Activated CD4-positive, alpha-beta T cell treated with anti-CD3 and anti-CD28 coated beads, Interleukin-2, amount 10 ng/mL, durations not matched to agents 24 days and 14 days (primary cell): ENCODE measurements at regions not wholly inside any gene's neighbourhood (a gene's known extent, or its start where the extent isn't known, plus 50 kb on each side); places are given as distances from the start of the nearest gene placed in this dataset.

Experiments used
- DNase-seq: peaks from one replicate; pipeline ENCODE4 v3.0.0; 2022
- H3K27ac Mint-ChIP-seq: one replicate; pipeline ENCODE4 v1.8.0; 2022; ENCODE audit warnings: mild to moderate bottlenecking, mixed read lengths
- H3K27me3 Mint-ChIP-seq: one replicate; pipeline ENCODE4 v1.8.0; 2022; ENCODE audit warnings: mixed read lengths
- H3K36me3 Mint-ChIP-seq: one replicate; pipeline ENCODE4 v1.8.0; 2022; ENCODE audit warnings: low read depth, mild to moderate bottlenecking, mixed read lengths
- H3K4me1 Mint-ChIP-seq: one replicate; pipeline ENCODE4 v1.8.0; 2021; ENCODE audit warnings: mixed read lengths
- H3K4me3 Mint-ChIP-seq: one replicate; pipeline ENCODE4 v1.8.0; 2022; ENCODE audit warnings: mild to moderate bottlenecking, moderate library complexity, mixed read lengths
- H3K9me3 Mint-ChIP-seq: one replicate; pipeline ENCODE4 v1.8.0; 2021; ENCODE audit warnings: mixed read lengths
- intact Hi-C: fragments of 100-400 bp; cut with micrococcal nuclease; formaldehyde crosslinking; loops from one replicate; pipeline ENCODE4 v1.15.1; 2023

DNA sequence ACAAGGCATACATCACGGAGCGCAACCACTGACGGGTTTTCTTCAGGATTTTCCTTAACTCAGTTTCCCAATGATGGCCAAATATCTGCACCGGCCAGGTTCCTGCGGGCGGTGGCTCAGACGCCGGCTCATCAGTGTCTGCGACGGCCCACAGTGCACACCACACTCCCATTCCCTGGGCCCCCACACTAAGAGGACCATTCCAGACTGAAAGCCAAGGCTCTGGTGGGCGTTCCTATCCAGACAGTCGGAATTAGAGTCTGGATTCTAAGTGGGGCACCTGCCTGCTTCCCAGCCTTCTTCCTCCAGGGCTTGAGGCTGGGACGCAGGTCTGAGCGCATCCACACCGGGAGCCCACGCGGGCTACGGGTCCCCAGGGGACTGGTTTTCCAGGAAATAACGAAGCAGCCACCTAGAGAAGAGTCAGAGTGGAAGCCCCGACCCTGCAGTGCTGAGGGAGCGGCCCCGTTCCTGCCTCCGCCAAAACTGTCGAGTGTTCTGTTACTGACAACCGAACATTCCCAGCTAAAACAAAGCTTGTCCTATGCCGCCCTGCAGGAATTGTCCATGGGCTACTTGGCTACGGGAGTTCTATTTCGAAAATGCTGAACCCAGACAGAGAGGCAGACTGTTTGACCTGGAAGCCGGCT is 75.3 kb downstream of the TMEM18 start:
- H3K4me3 Mint-ChIP-seq: no peak overlapping the region
- intact Hi-C loops: no loop called here
- H3K4me1 Mint-ChIP-seq: no peaks in the 10 kb centered on the region
- H3K27ac Mint-ChIP-seq: no peak overlapping the region
- H3K9me3 Mint-ChIP-seq: no peaks in the 10 kb centered on the region
- H3K27me3 Mint-ChIP-seq: no peaks in the 10 kb centered on the region
- H3K36me3 Mint-ChIP-seq: no peaks in the 10 kb centered on the region
- DNase-seq: no peak

DNA sequence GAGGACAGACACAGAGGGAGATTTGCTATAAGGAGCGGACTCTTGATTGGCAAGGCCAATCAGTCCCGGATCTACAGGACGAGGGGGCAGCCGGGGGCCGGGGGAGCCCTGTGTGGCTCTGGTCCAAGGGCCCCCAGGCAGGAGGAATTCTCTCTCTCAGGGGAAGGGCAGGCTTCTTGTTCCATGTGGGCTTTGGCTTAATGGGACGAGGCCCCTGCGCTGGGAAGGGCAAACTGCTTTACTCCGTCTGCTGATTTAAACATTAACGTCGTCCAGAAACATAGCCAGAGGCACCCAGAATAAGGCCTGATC is 75.9 kb downstream of the TMEM18 start:
- H3K4me3 Mint-ChIP-seq: no peak overlapping the region
- DNase-seq: no peak
- no peaks in the 10 kb centered on the region for H3K4me1 Mint-ChIP-seq
- H3K36me3 Mint-ChIP-seq: no peaks in the 10 kb centered on the region
- H3K9me3 Mint-ChIP-seq: no peaks in the 10 kb centered on the region
- intact Hi-C loops: no loop called here
- H3K27ac Mint-ChIP-seq: no peak overlapping the region
- no peaks in the 10 kb centered on the region for H3K27me3 Mint-ChIP-seq

DNA sequence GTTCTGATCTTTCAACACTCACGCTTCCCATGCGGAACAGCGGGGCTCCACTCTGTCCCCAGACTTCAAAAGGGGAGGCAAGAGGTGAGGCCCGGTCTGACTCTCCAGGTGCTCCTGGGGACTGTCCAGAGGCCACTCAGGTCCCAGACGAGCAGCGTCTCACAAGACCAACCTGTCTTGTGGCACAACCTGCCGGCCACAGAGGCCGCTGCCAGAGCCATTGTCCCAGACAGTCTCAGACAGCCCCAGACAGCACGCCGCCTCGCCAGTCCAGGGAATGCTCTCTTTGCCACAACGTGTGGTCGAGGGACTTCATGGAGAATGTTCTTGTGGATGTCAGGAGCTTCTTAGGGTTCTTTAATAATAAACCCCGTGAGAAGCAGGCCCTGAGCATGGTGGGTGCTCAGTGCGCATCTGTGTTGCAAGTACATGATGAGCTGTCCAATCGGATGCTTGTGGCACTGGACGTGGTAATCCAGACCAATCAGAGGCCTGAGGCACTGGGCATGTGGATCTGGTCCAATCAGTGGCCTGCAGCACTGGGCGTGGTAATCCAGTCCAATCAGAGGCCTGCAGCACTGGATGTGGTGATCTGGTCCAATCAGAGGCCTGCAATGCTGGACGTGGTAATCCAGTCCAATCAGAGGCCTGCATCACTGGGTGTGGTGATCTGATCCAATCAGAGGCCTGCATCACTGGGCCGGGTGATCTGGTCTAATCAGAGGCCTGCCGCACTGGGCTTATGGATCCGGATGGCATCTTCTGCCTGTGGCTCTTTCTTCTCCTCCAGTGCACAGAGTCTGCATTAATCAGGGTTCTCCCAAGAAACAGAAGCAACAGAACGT is 76.4 kb downstream of the TMEM18 start:
- DNase-seq: no peak
- no peaks in the 10 kb centered on the region for H3K27me3 Mint-ChIP-seq
- H3K36me3 Mint-ChIP-seq: no peaks in the 10 kb centered on the region
- no peaks in the 10 kb centered on the region for H3K4me1 Mint-ChIP-seq
- H3K9me3 Mint-ChIP-seq: no peaks in the 10 kb centered on the region
- H3K4me3 Mint-ChIP-seq: no peak overlapping the region
- H3K27ac Mint-ChIP-seq: no peak overlapping the region
- intact Hi-C loops: no loop called here

DNA sequence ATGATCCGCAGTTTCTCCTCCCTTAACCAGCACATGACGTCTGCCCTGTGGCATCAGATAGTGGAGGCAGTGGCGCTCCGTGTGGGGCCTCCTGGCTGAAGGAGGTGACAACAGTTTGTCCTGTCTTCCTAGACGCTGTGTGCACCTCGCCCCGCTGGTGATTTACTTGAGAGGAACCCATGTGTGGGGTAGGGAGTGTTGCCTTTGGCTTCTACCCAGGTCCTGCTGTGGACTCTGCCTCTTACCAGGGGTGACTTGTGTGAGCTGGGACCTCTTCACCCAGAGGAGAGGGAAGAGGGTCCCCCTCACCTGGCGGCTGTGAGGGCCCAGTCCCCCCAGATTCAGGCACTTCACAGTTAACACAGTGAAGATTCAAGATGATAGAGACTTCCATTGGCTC is 77.6 kb downstream of the TMEM18 start:
- intact Hi-C loops: no loop called here
- H3K27me3 Mint-ChIP-seq: no peaks in the 10 kb centered on the region
- H3K4me1 Mint-ChIP-seq: no peaks in the 10 kb centered on the region
- H3K27ac Mint-ChIP-seq: no peak overlapping the region
- no peak overlapping the region for H3K4me3 Mint-ChIP-seq
- H3K36me3 Mint-ChIP-seq: no peaks in the 10 kb centered on the region
- H3K9me3 Mint-ChIP-seq: no peaks in the 10 kb centered on the region
- DNase-seq: no peak

DNA sequence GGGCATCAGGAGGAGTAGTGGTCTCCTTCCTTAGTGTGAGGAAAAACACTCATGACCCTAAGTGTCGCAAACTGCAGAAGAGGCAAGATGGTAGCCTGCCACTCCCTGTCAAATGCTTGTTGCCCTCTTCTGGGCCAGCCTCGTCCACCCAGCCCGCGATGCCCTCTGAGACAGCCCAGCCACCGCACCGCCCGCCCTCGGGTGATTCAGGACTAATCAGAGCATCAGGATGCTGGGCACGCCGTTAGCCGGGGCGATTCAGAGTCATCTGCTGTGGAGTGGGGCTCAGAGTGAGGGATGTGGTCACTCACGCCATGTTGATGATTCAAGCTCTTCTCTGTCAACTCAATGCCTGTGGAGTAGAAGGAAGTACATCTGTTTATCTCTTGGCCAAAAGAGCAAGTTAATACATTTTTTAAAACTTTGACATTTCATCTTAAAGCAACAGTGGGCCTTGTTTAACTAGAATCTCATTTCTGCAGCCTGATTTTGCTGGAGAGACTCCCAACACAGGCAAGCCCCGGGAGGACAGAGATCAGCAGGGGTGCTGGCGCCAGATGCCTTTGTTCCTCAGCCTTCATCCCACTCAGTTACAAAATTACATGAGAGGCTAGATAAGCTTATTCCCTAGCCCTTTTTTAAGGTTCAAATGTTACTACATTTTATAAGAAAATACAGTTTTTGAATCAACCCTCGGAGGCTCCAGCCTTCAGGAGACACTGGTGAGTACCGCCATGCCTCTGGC is 79.0 kb downstream of the TMEM18 start:
- Mint-ChIP-seq H3K27ac (no peak overlapping the region), H3K9me3 (no peaks in the 10 kb centered on the region), H3K36me3 (no peaks in the 10 kb centered on the region), H3K27me3 (no peaks in the 10 kb centered on the region), H3K4me1 (no peaks in the 10 kb centered on the region), H3K4me3 (no peak overlapping the region)
- intact Hi-C loops: no loop called here
- DNase-seq: no peak

DNA sequence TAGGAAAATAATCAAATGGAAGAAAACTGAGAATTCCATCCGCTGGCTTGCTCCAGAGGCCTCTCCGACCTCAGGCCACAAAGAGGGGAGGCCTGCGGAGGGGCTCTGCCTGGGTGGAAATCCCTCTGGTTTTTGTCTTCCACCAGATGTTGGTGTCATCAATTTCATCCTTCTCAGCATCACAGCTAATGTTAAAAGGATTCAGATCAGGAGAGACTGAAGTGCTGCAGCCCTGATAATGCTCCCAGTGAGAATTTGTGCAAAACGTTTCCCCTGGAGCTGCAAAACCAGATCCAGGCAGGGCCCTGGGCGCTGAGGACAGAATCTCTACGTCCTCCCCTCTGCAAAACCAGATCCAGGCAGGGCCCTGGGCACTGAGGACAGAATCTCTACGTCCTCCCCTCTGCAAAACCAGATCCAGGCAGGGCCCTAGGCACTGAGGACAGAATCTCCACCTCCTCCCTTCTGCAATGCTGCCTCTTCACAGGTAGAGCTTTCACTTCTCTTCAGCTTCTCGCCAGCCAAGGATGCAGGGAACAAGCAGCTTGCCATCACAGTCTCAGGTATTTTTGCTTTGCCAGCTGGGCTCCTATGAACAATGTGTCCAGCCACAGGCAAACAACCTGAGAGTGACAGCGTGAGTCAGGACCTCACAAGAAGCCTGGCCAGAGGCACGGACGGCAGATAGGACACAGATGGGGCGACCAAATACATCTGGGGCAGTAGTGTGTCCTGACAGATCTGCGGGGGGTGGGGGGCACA is 81.2 kb downstream of the TMEM18 start:
- H3K36me3 Mint-ChIP-seq: no peaks in the 10 kb centered on the region
- H3K9me3 Mint-ChIP-seq: no peaks in the 10 kb centered on the region
- no peaks in the 10 kb centered on the region for H3K4me1 Mint-ChIP-seq
- peaks cover 6% of the 10 kb centered on the region for H3K27me3 Mint-ChIP-seq
- H3K27ac Mint-ChIP-seq: no peak overlapping the region
- H3K4me3 Mint-ChIP-seq: no peak overlapping the region
- intact Hi-C loops: no loop called here
- DNase-seq: no peak

DNA sequence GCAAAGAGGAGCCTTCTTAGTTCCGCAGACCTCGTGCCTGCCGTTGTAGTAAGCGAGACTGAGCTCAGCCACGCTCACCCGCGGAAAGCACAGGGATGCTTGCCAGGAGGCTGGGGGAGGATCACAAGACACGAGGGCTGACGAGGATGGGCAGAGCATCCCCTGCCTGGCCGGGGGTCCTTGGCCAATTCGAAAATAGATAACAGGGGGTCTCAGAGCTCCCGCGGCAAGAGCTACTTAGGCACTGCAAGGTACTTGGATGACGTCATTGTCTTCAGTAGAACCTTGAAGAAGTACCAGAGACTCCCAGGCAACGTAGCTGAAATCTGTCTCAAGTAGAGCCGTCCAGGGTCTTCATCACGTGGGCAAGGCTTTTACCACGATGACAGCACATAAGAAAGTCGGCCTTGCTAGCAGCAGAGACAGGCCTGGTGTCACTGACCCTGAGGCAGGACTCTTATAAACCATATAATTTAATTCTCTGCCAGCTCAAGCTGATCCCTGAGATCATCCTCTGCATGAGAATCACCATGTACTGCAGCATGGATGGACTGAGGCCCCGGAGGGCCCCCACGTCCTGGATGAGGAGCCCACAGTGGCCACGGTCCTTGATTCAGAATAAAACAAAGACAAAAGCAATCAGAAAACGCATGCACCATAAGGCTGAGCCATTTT is 81.9 kb downstream of the TMEM18 start:
- intact Hi-C loops: no loop called here
- peaks cover 8% of the 10 kb centered on the region for H3K27me3 Mint-ChIP-seq
- H3K4me3 Mint-ChIP-seq: no peak overlapping the region
- H3K9me3 Mint-ChIP-seq: no peaks in the 10 kb centered on the region
- H3K36me3 Mint-ChIP-seq: no peaks in the 10 kb centered on the region
- no peaks in the 10 kb centered on the region for H3K4me1 Mint-ChIP-seq
- no peak overlapping the region for H3K27ac Mint-ChIP-seq
- no peak for DNase-seq

DNA sequence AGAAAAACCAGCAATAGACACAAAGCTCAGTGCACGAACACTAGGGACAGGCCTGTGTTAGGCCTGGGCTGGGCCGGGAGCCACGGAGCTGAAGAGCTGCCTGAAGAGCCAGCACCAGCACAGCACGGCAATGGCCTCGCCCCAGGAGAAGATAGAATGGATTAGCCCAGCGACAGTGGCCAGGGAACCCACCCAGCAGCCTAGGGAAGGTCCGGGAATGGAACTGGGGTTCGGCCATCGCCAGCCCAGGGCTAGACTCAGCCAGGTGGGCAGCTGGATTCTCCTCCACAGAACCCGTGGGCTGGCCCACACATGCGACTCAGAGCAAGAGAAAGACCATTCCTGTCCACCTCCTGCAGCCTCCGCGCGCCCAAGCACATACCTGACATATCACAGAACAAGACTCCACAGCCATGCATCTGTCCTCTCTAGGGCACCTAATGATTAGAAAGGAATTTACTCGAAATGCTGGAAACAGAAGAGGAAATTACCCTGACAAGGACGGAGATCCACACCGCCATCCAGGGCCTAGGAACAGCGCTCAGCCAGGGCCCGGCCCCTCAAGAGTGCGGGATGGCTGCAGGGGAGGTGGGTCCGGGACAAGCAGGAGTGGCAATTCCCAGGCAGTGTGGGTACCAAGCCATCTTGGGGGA is 82.8 kb downstream of the TMEM18 start:
- intact Hi-C loops: no loop called here
- no peaks in the 10 kb centered on the region for H3K9me3 Mint-ChIP-seq
- no peaks in the 10 kb centered on the region for H3K4me1 Mint-ChIP-seq
- H3K4me3 Mint-ChIP-seq: no peak overlapping the region
- no peak overlapping the region for H3K27ac Mint-ChIP-seq
- H3K27me3 Mint-ChIP-seq: peaks cover 12% of the 10 kb centered on the region
- H3K36me3 Mint-ChIP-seq: no peaks in the 10 kb centered on the region
- DNase-seq: no peak

DNA sequence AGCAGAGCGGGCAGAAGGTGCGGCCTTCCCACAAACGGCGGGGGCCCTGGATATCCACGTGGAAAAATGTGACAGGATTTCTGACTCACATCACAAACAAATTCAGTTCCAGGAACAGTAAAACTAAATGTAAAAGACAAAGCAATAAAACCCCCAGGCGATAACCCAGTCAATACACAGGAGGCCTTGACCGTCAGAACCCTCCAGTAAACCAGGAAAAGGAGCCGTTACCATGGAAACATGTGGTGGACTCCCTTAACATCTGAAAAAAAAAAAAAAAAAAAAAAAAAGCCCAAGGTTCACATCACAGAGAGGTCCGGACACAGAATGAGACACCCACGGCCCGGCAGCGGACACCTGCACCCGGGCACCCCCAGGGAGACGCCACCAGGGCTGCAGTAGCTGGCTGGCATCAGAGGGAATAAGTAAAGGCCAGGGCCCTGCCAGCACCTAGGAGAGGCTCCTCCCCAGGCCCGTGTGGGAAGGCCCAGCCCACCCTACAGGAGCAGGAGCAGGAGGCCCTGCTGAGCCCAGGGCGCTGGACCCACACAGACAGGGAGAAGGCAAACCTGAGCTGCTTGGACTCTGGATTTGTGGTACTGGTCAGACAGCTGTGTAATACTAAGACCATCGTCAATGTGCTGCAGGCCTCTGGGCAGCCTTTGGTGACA is 83.7 kb downstream of the TMEM18 start:
- Mint-ChIP-seq H3K27me3 (peaks cover 14% of the 10 kb centered on the region), H3K4me1 (no peaks in the 10 kb centered on the region), H3K27ac (no peak overlapping the region), H3K36me3 (no peaks in the 10 kb centered on the region), H3K9me3 (no peaks in the 10 kb centered on the region), H3K4me3 (no peak overlapping the region)
- intact Hi-C loops: no loop called here
- DNase-seq: no peak

DNA sequence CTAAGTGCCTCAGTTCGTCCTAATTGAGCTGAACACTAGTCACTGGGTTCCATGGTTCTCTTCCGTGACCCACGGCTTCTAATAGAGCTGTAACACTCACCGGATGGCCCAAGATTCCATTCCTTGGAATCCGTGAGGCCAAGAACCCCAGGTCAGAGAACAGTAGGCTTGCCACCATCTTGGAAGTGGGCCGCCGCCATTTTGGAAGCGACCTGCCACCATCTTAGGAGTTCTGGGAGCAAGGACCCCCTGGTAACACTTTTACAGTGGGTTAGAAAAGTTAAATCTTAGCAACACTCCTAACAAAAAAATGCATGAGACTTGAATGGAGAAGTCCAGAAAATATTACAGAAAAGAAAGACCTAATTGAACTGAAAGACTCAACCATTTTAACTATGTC is 84.5 kb downstream of the TMEM18 start:
- Mint-ChIP-seq H3K9me3 (no peaks in the 10 kb centered on the region), H3K27ac (no peak overlapping the region), H3K4me3 (no peak overlapping the region), H3K36me3 (no peaks in the 10 kb centered on the region), H3K27me3 (peaks cover 14% of the 10 kb centered on the region), H3K4me1 (no peaks in the 10 kb centered on the region)
- no peak for DNase-seq
- intact Hi-C loops: no loop called here

DNA sequence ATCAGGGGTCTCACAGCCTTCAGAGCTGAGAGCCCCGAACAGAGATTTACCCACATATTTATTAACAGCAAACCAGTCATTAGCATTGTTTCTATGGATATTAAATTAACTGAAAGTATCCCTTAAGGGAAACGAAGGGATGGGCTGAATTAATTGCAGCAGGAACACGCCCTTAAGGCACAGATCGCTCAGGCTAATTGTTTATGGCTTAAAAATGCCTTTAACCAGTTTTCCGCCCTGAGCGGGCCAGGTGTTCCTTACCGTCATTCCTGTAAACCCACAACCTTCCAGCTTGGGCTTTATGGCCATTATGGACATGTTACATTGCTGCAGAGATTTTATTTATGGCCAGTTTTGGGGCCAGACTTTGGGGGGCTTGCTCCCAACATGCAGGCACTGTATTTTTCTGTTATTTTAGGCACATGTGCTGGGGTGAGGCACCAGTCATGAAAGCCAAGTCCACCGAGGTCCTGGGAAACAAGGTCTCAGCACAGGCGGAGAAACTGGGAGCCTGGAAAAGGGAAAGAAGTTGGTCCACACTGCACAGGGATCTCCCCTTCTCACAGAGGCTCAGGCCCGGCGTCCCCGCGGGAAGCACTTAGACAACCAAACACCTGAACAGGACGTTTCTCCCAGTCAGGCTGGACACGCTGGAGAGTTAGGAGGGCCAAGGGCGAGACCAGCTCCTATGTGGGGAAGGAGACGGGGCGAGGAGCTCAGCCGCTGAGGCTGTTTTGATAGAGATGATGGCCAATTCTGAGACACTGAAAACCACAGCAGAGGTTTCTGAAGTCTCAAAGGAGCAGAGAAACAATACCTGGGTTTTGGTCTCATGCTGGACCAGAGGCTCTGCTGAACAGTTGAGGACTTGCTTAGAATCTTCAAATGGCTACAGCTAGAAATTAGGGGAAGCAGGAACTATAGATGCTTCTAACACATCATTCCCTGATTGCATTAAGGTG is 86.7 kb downstream of the TMEM18 start:
- H3K36me3 Mint-ChIP-seq: no peaks in the 10 kb centered on the region

More for the DNA sequence above, 86.7 kb downstream of the TMEM18 start:
- no peak for DNase-seq
- Mint-ChIP-seq H3K4me3 (no peak overlapping the region), H3K9me3 (no peaks in the 10 kb centered on the region), H3K4me1 (peaks cover 1% of the 10 kb centered on the region), H3K27ac (no peak overlapping the region), H3K27me3 (peaks cover 20% of the 10 kb centered on the region)
- intact Hi-C loops: no loop called here
